KG1 (cell line): ENCODE measurements at regions not wholly inside any gene's neighbourhood (a gene's known extent, or its start where the extent isn't known, plus 50 kb on each side); places are given as distances from the start of the nearest gene placed in this dataset.
"Not testable (repeated sequence)": the region's sequence is repeated elsewhere in the genome, so short reads cannot be mapped to it uniquely, and the experiment has no call there.

Source experiments
- DNase-seq: peaks from one replicate; lab custom pipeline; 2025; lab: John Stamatoyannopoulos, UW

- no peak for DNase-seq
Observed at GRCh38 chr2:138066139-138066806, 102.0 kb downstream of the HNMT start.

GRCh38 chr2:138066841-138067240 is 102.6 kb downstream of the HNMT start:
- no peak for DNase-seq

GRCh38 chr2:138068669-138069068 is 104.4 kb downstream of the HNMT start:
- DNase-seq = not testable (repeated sequence)

GRCh38 chr2:138071042-138071719 is 106.9 kb downstream of the HNMT start:
- not testable (repeated sequence) for DNase-seq

GRCh38 chr2:138071720-138072719 is 107.7 kb downstream of the HNMT start:
- no peak for DNase-seq

GRCh38 chr2:138078153-138078552 is 113.9 kb downstream of the HNMT start:
- no peak for DNase-seq

GRCh38 chr2:138079976-138080375 is 115.7 kb downstream of the HNMT start:
- DNase-seq = no peak

- no peak for DNase-seq
Observed at GRCh38 chr2:138081225-138082073, 117.2 kb downstream of the HNMT start.

- no peak for DNase-seq
Observed at GRCh38 chr2:138084206-138084605, 119.9 kb downstream of the HNMT start.

- not testable (repeated sequence) for DNase-seq
Observed at GRCh38 chr2:138085441-138085840, 121.2 kb downstream of the HNMT start.

GRCh38 chr2:138086576-138086975 is 122.3 kb downstream of the HNMT start:
- DNase-seq = no peak

- DNase-seq = no peak
Observed at GRCh38 chr2:138087751-138088593, 123.7 kb downstream of the HNMT start.

GRCh38 chr2:138090330-138090729 is 126.1 kb downstream of the HNMT start:
- no peak for DNase-seq

GRCh38 chr2:138093455-138093854 is 129.2 kb downstream of the HNMT start:
- no peak for DNase-seq

- DNase-seq = no peak
Observed at GRCh38 chr2:138094031-138094430, 129.8 kb downstream of the HNMT start.

- DNase-seq = no peak
Observed at GRCh38 chr2:138095336-138095735, 131.1 kb downstream of the HNMT start.

- DNase-seq = not testable (repeated sequence)
Observed at GRCh38 chr2:138099288-138099687, 135.0 kb downstream of the HNMT start.

GRCh38 chr2:138101718-138102117 is 137.4 kb downstream of the HNMT start:
- no peak for DNase-seq

GRCh38 chr2:138102664-138103063 is 138.4 kb downstream of the HNMT start:
- DNase-seq = no peak

- no peak for DNase-seq
Observed at GRCh38 chr2:138103156-138103555, 138.9 kb downstream of the HNMT start.

- DNase-seq = no peak
Observed at GRCh38 chr2:138104071-138104470, 139.8 kb downstream of the HNMT start.
